ES-I3 (cell line): ENCODE measurements at regions not wholly inside any gene's neighbourhood (a gene's known extent, or its start where the extent isn't known, plus 50 kb on each side); places are given as distances from the start of the nearest gene placed in this dataset.

ENCODE experiments used
- H3K36me3 ChIP-seq: 2 replicates; pipeline ENCODE4 v1.6.1; 2013; ENCODE audit warnings: mild to moderate bottlenecking, low read length, control low read depth, moderate library complexity; ENCODE audit not compliant: insufficient read depth
- H3K4me1 ChIP-seq: 2 replicates; pipeline ENCODE4 v1.6.1; 2013; ENCODE audit warnings: mild to moderate bottlenecking, control low read depth, low read length; ENCODE audit not compliant: insufficient read depth
- H3K9ac ChIP-seq: 2 replicates; pipeline ENCODE4 v1.6.1; 2013; ENCODE audit warnings: low read depth, mild to moderate bottlenecking, low read length, moderate library complexity
- H3K9me3 ChIP-seq: 2 replicates; pipeline ENCODE4 v1.6.1; 2013; ENCODE audit warnings: mild to moderate bottlenecking, low read length, moderate library complexity; ENCODE audit not compliant: control insufficient read depth, insufficient read depth

DNA sequence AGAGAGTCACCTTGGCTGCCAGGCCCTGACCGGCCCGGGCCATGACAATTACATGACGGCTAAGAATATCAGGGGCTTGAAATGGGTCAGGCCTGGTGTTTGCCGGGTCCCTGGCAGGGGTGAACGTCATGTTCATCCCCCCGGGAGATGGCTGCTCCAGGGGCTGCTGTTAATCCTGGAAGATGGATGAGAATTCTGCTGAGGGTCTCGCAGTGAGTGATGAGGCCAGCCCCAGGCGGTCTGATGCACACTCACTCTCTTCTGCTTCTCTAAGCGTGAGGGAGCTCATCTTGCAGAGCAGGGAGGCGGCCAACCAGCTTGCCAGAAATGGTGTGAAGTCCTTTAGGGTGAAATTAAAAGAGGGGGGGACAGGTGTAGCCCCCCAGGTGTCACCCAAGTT, 101.3 kb upstream of the ANO1 start:
- H3K9ac ChIP-seq, result no peak overlapping the region
- H3K36me3 ChIP-seq, result no peaks in the 10 kb centered on the region
- no peaks in the 10 kb centered on the region for H3K9me3 ChIP-seq
- H3K4me1 ChIP-seq, result peaks cover 8% of the 10 kb centered on the region

DNA sequence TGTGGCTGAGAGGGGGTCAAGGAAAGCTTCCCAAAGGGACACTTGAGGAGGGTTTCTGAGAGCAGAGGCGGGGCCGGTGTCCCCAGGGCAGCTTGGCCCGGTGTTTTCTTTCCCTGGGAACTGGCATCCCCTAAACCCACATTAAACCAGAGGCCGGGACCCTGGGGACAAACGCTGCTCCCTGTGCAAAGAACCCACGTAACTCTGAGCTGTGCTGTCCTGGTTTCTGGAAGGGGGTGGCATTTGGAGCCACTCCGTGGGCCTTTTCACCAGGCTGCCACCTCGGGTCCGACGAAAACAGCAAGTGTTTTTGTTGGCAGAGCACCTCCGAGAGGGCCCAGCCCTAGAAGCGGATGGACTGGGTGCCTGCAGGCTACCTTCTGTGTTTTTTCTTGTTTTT, 100.2 kb upstream of the ANO1 start:
- Histone ChIP-seq H3K9ac (no peak overlapping the region), H3K4me1 (peaks cover 16% of the 10 kb centered on the region), H3K36me3 (no peaks in the 10 kb centered on the region), H3K9me3 (no peaks in the 10 kb centered on the region)

DNA sequence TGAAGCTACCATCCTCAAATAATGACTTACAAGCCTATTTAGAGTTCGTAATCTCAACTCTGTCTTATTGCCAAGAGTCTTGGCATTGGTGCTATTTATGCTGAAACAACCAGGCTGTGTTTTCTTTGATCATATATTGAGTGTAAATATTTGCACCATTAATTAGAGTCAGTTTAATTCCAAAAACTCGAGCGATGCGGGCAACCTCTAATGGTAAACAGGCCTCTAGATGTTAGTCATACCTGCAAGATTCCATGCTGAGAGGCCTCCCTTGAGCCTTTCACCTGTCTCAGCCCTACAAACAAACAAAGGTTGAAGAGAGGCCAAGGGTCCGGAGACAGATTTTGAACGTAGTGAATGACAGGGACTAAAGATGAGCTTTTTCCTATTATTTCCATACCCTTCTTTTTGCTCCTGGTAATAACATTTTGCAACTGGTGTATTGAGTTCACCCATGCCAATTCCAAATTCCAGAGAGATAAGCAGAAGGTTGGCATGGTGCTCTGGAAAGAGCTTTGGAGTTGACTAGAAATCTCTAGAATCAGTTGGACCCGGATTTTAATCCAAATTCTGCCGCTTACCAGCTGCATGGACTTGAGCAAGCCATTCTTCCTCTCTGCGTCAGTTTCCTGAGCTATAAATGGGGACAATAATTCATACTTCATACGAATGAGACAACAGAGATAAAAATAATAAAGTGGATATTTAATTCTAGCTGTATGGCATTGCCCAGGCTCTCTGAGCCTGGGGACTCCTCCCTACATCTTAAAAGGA, 99.1 kb upstream of the ANO1 start:
- Histone ChIP-seq H3K4me1 (peaks cover 26% of the 10 kb centered on the region), H3K9ac (no peak overlapping the region), H3K36me3 (no peaks in the 10 kb centered on the region), H3K9me3 (no peaks in the 10 kb centered on the region)

DNA sequence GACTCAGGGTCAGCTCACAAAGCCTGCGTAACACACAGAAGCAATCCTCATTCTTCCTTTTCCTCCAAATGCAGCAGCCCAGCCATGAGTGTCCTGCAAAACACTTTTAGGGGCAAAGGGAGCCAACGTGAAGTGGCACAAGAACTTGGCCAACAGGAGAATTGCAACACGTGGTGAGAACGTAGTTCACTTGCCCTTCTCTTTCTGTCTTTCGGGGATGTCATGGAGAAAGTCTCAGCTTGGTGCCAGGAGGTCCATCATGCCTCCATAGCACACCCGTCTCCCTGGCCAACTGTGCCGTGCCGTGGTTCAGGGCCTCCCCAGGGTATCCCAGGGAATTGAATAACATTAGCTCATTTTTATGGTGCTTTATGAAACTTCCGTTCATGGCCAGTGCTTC, 98.5 kb upstream of the ANO1 start:
- H3K9ac ChIP-seq, result no peak overlapping the region
- H3K4me1 ChIP-seq, result peaks cover 31% of the 10 kb centered on the region
- no peaks in the 10 kb centered on the region for H3K9me3 ChIP-seq
- no peaks in the 10 kb centered on the region for H3K36me3 ChIP-seq

DNA sequence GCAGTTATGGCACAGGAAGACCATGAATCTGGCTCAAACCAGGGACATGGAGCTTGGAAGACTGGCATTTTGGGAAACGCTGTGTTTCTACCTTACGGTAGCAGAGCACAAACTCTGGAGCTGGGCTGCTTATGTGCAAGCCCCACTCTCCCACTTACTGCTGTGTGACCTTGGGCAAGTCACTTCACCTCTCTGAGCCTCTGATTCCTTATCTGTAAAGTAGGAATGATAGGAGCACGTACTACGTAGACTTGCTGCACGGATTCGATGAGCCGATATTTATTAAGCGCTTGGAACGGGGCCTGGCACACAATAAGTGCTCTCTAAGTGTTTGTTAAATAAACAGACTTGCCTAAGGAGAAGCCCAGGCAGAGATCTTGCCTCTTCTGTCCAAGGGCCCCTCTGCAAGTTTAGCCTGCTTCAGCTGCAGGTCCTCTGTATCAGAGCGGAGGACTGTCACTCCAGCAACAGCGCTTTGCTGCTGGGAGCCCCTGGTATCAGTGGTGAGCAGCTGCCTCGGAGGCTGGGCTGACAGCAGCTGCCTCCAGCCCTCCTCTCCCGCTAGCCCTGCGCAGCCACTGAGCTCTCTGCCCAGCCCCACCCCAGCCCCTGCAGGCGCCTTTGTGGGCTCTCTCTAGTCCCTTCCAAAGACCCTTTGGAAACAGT, 96.9 kb upstream of the ANO1 start:
- Histone ChIP-seq H3K9ac (no peak overlapping the region), H3K9me3 (no peaks in the 10 kb centered on the region), H3K4me1 (peaks cover 32% of the 10 kb centered on the region), H3K36me3 (no peaks in the 10 kb centered on the region)

DNA sequence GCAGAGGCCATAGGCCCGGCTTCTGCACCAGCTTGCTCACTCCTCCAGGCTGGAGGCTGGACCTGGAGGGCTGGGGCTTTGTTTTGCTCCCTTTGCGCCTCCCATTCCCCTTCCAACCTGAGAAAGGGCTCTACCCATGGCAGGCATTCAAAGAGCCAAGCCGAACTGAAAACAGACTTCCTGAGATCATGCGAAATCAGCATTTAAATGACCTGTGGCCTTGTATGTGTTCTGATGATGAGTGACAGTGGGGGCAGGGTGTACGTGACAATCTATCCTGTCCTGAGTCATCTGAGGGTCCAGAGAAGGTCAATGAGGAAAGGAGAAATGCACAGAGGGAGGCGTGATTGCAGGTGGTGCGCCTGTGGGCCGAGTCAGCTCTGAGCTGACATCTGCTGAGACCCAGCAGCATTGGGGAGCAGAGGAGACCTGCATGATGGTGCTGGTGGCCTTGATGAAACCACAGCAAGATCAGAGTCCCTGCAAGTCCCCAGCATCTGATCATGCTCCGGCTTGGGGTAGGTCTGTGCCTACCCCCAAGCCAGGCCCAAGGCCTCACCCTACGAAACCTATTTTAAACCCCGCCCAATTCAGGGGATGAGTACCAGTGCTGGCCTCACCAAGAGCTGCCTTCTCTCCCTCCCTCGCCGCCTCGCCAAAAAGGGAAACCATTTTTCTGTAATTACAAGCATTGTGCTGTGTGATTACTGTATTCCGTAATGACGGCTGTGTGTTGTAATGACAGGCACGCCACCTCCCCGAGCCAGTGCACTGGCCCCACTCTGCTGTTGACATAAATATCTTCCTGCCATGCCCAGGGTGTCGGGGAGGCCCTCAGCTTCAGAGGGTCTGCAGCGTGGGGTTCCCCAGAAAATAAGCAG, 95.2 kb upstream of the ANO1 start:
- Histone ChIP-seq H3K4me1 (peaks cover 32% of the 10 kb centered on the region), H3K9me3 (no peaks in the 10 kb centered on the region), H3K9ac (no peak overlapping the region), H3K36me3 (no peaks in the 10 kb centered on the region)

DNA sequence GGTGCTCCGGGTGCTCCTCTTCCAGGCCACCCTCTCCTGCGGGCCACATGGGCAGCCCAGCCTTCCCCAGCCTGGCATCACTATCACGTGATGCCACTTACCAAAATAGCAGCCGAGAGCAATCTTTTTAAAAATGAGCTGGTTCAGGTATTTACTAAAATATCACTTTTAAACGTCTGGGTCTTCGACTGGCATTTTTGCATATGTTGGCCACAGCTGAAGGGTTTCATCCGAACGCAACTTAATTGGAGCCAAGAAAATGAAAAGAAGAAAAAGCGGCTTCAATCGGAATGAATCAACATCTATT, 94.6 kb upstream of the ANO1 start:
- no peaks in the 10 kb centered on the region for H3K9me3 ChIP-seq
- H3K9ac ChIP-seq, result no peak overlapping the region
- H3K4me1 ChIP-seq, result peaks cover 32% of the 10 kb centered on the region
- H3K36me3 ChIP-seq, result no peaks in the 10 kb centered on the region

DNA sequence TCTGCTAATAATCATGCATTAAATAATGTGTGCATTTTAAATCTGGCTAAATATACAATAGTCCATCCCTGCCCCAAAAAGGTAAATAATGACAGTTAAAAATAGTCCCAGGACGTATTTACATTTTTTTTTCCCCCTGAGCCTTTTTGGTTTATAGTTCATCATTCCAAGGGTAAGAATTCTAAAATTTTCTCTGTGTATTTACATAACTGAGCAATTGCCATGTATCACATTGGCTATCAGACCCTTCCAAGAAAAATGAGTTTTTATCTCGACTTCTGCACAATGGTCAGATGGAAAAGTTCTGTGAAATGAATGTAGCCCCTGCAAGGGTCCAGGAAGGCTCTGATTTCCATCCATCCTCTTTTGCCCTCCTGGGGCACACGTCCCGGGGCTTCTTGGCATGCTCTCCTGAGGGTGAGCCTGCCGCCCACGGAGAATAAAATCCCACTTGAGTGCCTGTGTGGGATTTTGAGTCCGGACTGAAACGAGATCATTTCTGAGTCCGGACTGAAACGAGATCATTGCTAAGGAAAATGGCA, 94.1 kb upstream of the ANO1 start:
- H3K9me3 ChIP-seq, result no peaks in the 10 kb centered on the region
- peaks cover 32% of the 10 kb centered on the region for H3K4me1 ChIP-seq
- no peaks in the 10 kb centered on the region for H3K36me3 ChIP-seq
- H3K9ac ChIP-seq, result no peak overlapping the region

DNA sequence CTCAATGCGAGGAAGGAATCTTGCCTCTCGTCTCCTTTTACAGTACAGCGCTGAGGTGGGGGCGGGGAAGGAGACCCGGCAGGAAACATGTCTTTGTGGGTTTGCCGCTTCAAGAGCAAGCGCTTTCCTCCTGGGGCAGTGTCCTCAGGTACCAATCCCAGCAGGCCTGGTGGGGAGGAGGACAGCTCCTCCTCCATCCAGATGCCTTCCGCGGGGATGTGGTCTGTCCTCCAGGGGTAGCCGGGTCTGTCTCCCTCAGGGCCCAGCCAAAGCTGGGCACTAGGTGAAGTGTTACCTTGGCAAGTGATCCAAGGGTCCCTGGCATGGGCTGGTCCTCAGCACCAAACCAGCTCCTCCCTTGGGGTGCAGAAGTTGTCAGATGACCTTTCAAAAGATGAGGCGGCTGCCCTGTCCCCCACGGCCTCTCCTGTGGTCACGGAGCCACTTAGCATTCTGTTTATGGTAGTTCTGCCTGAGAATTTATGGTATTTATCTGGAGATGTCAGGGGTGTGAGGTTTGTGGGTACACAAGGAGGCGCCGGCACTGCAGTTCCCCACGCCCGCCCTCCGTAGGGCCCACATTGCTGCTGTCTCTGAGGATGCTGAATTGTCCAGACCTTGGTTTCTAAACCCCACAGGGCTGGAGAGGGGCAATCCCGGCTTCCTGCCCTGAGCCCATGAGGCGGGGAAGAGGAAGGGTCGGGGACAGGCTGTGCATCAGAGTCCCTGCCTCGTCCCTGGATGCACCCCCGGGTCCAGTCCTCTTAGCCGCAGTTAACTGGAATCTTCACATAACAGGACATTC, 93.5 kb upstream of the ANO1 start:
- Histone ChIP-seq H3K36me3 (no peaks in the 10 kb centered on the region), H3K9ac (peak overlapping the region; percentile 58; the same call in 1 of the 2 replicates), H3K9me3 (no peaks in the 10 kb centered on the region), H3K4me1 (peaks cover 26% of the 10 kb centered on the region)

DNA sequence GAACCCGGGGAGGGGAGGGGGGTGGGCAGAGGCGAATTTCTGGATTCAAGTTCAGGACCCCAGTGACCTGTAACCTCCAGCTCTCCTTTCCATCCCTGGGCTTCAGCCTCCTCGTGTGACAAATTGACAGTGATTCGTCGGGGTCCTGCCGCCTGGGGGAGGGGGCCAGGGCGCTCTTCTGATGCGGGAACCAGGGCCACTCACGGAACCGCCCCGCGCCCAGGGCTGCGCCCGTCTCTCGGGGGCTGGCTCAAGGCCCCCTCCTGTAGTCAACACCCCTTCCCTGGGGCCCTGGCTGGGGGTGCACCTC, 92.8 kb upstream of the ANO1 start:
- peak overlapping the region; percentile 58; the same call in 1 of the 2 replicates for H3K9ac ChIP-seq
- no peaks in the 10 kb centered on the region for H3K36me3 ChIP-seq
- H3K9me3 ChIP-seq, result no peaks in the 10 kb centered on the region
- H3K4me1 ChIP-seq, result peaks cover 24% of the 10 kb centered on the region

DNA sequence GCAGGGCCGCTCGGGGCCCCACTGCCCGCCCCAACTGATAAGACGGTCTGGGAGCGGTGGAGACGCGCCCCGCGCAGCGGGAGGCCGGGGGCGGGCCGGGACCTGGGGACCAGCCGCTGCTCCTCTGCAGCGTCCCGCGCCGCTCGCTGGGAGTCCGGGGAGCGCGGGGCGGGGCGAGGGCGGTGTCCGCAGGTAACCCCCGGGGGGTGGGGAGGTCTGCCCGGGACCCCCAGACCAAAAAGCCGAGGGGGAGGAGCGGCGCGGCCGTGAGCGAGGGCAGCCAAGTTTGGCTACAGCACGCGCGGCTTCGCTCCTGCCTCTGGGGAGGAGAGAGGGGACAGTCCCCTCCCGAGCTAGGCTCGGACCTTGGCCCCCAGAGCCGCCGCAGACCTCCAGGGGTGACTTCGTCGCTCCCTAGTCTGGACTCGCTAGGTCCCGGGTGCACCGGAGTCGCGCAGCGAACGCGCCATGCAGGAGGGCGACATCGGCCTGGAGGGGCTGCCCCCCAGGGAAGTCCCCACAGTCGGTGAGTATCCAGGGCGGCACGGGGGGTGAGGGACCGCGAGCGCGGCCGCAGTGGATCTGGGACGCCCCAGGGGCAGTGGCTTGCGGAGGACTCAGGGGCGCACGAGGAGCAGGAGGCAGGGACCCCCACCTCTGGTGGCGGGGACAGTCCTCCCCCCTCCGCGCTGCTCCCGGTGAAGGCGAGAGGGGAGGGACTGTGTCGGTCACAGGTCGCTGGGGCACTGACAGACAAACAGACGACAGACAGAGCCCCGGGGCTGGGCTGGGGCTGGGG, 92.3 kb upstream of the ANO1 start:
- H3K9me3 ChIP-seq, result no peaks in the 10 kb centered on the region

DNA sequence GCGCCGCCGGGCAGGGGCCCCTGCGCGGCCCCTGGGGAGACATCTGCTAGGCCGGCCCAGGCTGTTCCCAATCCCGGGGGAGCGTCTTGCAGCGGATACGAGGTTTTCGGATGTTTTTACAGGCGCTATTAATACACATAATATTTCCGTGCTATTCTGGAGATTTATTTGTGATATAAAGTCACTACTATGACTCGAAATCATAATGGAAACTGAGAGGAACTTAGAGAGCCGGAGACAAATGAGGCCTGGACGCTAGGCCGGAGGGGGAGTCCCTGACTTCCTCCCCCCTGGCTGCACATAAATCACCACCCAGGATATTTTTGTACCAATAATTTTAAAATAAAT, 91.7 kb upstream of the ANO1 start:
- Histone ChIP-seq H3K9me3 (no peaks in the 10 kb centered on the region), H3K4me1 (peaks cover 24% of the 10 kb centered on the region), H3K36me3 (no peaks in the 10 kb centered on the region), H3K9ac (peak overlapping the region; percentile 58; the same call in 1 of the 2 replicates)

More for the DNA sequence above, 92.3 kb upstream of the ANO1 start:
- Histone ChIP-seq H3K36me3 (no peaks in the 10 kb centered on the region), H3K4me1 (peaks cover 24% of the 10 kb centered on the region), H3K9ac (peak overlapping the region; percentile 58; the same call in 1 of the 2 replicates)

DNA sequence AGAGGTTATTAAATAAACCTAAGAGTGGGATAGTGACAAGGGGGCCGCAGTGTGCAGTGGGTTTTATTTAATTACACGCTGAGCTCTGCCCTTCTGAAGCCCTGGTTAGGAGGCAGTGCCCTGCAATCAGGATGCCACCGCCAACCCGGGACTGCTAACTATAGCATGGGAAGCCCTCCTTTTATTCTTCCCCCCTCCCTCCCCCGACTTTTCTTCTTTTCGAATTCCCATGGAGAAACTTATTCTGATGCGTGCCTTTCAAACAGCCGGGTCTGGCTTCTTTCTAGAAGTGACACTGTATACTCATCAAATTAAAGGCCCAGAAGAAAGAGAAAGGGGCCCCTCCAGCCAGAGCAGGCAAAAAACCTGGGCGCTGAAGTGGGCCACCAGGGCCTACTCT, 91.3 kb upstream of the ANO1 start:
- H3K36me3 ChIP-seq, result no peaks in the 10 kb centered on the region
- H3K9me3 ChIP-seq, result no peaks in the 10 kb centered on the region
- H3K9ac ChIP-seq, result no peak overlapping the region
- H3K4me1 ChIP-seq, result peaks cover 24% of the 10 kb centered on the region
